A549 (cell line): ENCODE measurements at regions not wholly inside any gene's neighbourhood (a gene's known extent, or its start where the extent isn't known, plus 50 kb on each side); places are given as distances from the start of the nearest gene placed in this dataset.

Source experiments
- ATAC-seq, 2 experiments: fragments of 200-7000 bp in 1 of 2; fragments of >200 bp in 1 of 2; cut with Nextera tagmentation in 1 of 2; cut with Tn5 transposase in 1 of 2; 3 replicates each; pipeline versions ENCODE4 v1.8.0 to v1.9.1; 2018 to 2020; ENCODE audit warnings: mild to moderate bottlenecking in 1 of 2, moderate library complexity in 1 of 2
- CTCF ChIA-PET: fragments of 300-600 bp; sonication (Branson Sonifier 250); formaldehyde crosslinking; extraction: SDS; loops from one replicate; lab custom pipeline; 2021; ENCODE audit warnings: antibody characterized with exemption, inconsistent platforms; lab: Yijun Ruan, JAX
- POLR2A ChIA-PET: fragments of 350-600 bp; formaldehyde crosslinking; extraction: SDS; loops from one replicate; lab custom pipeline; 2021; ENCODE audit warnings: antibody characterized with exemption, inconsistent platforms; lab: Yijun Ruan, JAX
- DNase-seq, 2 experiments: peaks; one replicate each; pipeline versions ENCODE4 v3.0.0 to v3.0.0-alpha.2; 2011 to 2016; ENCODE audit warnings: low read depth in 1 of 2, low spot score in 1 of 2
- FAIRE-seq: peaks from 2 replicates; lab custom pipeline; 2011; peaks lifted over from hg19 to GRCh38; lab: Jason Lieb, UNC
- H3K27ac ChIP-seq, 2 experiments: fragments of >200 bp; sonication (Bioruptor Twin); formaldehyde crosslinking; 3 replicates each; pipeline ENCODE4 v1.5.1; 2016 to 2017
- H3K4me1 ChIP-seq: fragments of >200 bp; sonication (Bioruptor Twin); formaldehyde crosslinking; 3 replicates; pipeline ENCODE4 v1.6.1; 2016
- H3K4me2 ChIP-seq: fragments of >200 bp; sonication (Bioruptor Twin); formaldehyde crosslinking; 3 replicates; pipeline ENCODE4 v1.6.1; 2016
- H3K4me3 ChIP-seq: fragments of >200 bp; sonication (Bioruptor Twin); formaldehyde crosslinking; 3 replicates; pipeline ENCODE4 v1.5.1; 2016
- H3K9me3 ChIP-seq: fragments of >200 bp; sonication (Bioruptor Twin); formaldehyde crosslinking; 3 replicates; pipeline ENCODE4 v1.6.1; 2016
- BHLHE40 ChIP-seq: IDR thresholded peaks from 2 replicates; pipeline ENCODE4 v1.6.1; 2012; ENCODE audit warnings: low read depth, low read length, inconsistent platforms
- CBX2 ChIP-seq: fragments of 200-600 bp; sonication (generic); IDR thresholded peaks from 2 replicates; pipeline ENCODE4 v1.6.1; 2016; ENCODE audit warnings: low read depth, mild to moderate bottlenecking, borderline replicate concordance
- CHD4 ChIP-seq: fragments of 200-600 bp; sonication (generic); IDR thresholded peaks from 2 replicates; pipeline ENCODE4 v1.6.1; 2016; ENCODE audit warnings: antibody characterized with exemption, mild to moderate bottlenecking, borderline replicate concordance
- ESRRA ChIP-seq: fragments of 150-350 bp; IDR thresholded peaks from 2 replicates; pipeline ENCODE4 v1.6.1; 2014; ENCODE audit warnings: mild to moderate bottlenecking, low read length, borderline replicate concordance
- FOSB ChIP-seq: fragments of 250-450 bp; sonication (Bioruptor Pico); IDR thresholded peaks from 2 replicates; pipeline ENCODE4 v1.5.0; 2020; ENCODE audit warnings: mild to moderate bottlenecking, moderate library complexity
- FOSL2 ChIP-seq, 2 experiments: fragments of 450-650 bp in 1 of 2; fragments of >200 bp in 1 of 2; sonication (Bioruptor Twin) in 1 of 2; formaldehyde crosslinking; IDR thresholded peaks; 2 replicates each; pipeline versions ENCODE4 v1.5.0 to v1.6.1; 2016 to 2020; ENCODE audit warnings: mild to moderate bottlenecking in 1 of 2, moderate library complexity in 1 of 2
- HDAC2 ChIP-seq: fragments of 200-600 bp; sonication (generic); IDR thresholded peaks from 2 replicates; pipeline ENCODE4 v1.6.1; 2016
- JUNB ChIP-seq: fragments of >200 bp; sonication (Bioruptor Twin); formaldehyde crosslinking; IDR thresholded peaks from 2 replicates; pipeline ENCODE4 v1.6.1; 2016
- KDM1A ChIP-seq: fragments of 200-600 bp; sonication (generic); IDR thresholded peaks from 2 replicates; pipeline ENCODE4 v1.6.1; 2016; ENCODE audit warnings: low read depth, mild to moderate bottlenecking
- MYC ChIP-seq: IDR thresholded peaks from 2 replicates; pipeline ENCODE4 v1.6.1; 2012; ENCODE audit warnings: mild to moderate bottlenecking, inconsistent platforms, low read length, improper control_type of control experiment, borderline replicate concordance
- NFE2L2 ChIP-seq: fragments of 150-350 bp; conservative IDR thresholded peaks from 2 replicates; pipeline ENCODE4 v1.6.1; 2014; ENCODE audit warnings: low read length
- NPAS2 ChIP-seq: fragments of 250-450 bp; sonication (Bioruptor Pico); IDR thresholded peaks from 2 replicates; pipeline ENCODE4 v1.8.0; 2022; ENCODE audit warnings: mild to moderate bottlenecking, moderate library complexity, borderline replicate concordance
- NR3C1 ChIP-seq: fragments of >200 bp; sonication (Bioruptor Twin); formaldehyde crosslinking; IDR thresholded peaks from 3 replicates; pipeline ENCODE4 v1.6.1; 2017
- PHF8 ChIP-seq: fragments of 200-600 bp; sonication (generic); IDR thresholded peaks from 2 replicates; pipeline ENCODE4 v1.6.1; 2016; ENCODE audit warnings: low read depth, mild to moderate bottlenecking, antibody characterized with exemption, moderate library complexity, borderline replicate concordance
- POLR2A ChIP-seq: IDR thresholded peaks from 2 replicates; pipeline ENCODE4 v1.6.1; 2012; ENCODE audit warnings: mild to moderate bottlenecking, low read length
- RAD21 ChIP-seq, 2 experiments: fragments of >200 bp in 1 of 2; sonication (Bioruptor Twin) in 1 of 2; formaldehyde crosslinking in 1 of 2; IDR thresholded peaks in 1 of 2; conservative IDR thresholded peaks in 1 of 2; 2 replicates in 1 of 2; 3 replicates in 1 of 2; pipeline ENCODE4 v1.6.1; 2012 to 2018; ENCODE audit warnings: inconsistent platforms in 1 of 2
- RARB ChIP-seq: fragments of 250-450 bp; sonication (Bioruptor Pico); IDR thresholded peaks from 2 replicates; pipeline ENCODE4 v1.8.0; 2021; ENCODE audit warnings: mild to moderate bottlenecking, moderate library complexity
- RCOR1 ChIP-seq: fragments of 150-350 bp; IDR thresholded peaks from 2 replicates; pipeline ENCODE4 v1.6.1; 2014; ENCODE audit warnings: antibody characterized with exemption, low read length, low read depth
- RNF2 ChIP-seq: fragments of 200-600 bp; sonication (generic); IDR thresholded peaks from 2 replicates; pipeline ENCODE4 v1.6.1; 2016; ENCODE audit warnings: low read depth, mild to moderate bottlenecking, antibody characterized with exemption, moderate library complexity, borderline replicate concordance
- SMC3 ChIP-seq: fragments of >200 bp; sonication (Bioruptor Twin); formaldehyde crosslinking; IDR thresholded peaks from 3 replicates; pipeline ENCODE4 v1.6.1; 2018; ENCODE audit warnings: inconsistent platforms
- SREBF2 ChIP-seq: fragments of 450-650 bp; IDR thresholded peaks from 2 replicates; pipeline ENCODE4 v1.6.1; 2014; ENCODE audit warnings: mild to moderate bottlenecking, moderate library complexity
- TP53 ChIP-seq: fragments of 250-450 bp; sonication (Bioruptor Pico); IDR thresholded peaks from 2 replicates; pipeline ENCODE4 v1.5.0; 2021; ENCODE audit warnings: mild to moderate bottlenecking, moderate library complexity
- ZNF302 ChIP-seq: fragments of 250-450 bp; sonication (Bioruptor Pico); IDR thresholded peaks from 2 replicates; pipeline ENCODE4 v1.9.0; 2021; ENCODE audit warnings: inconsistent platforms, mild to moderate bottlenecking, moderate library complexity
- WGBS: methylation state at CpG from one replicate; pipeline ENCODE4 v1.1.6; 2017; ENCODE audit errors: missing lambda C conversion rate; 5-methylcytosine and 5-hydroxymethylcytosine counted together
- TF ChIP-seq, protein P1 (sequence below): fragments of 250-450 bp; sonication (Bioruptor Pico); IDR thresholded peaks from 2 replicates; pipeline ENCODE4 v1.5.0; 2020; ENCODE audit warnings: low read depth, mild to moderate bottlenecking, moderate library complexity

DNA sequence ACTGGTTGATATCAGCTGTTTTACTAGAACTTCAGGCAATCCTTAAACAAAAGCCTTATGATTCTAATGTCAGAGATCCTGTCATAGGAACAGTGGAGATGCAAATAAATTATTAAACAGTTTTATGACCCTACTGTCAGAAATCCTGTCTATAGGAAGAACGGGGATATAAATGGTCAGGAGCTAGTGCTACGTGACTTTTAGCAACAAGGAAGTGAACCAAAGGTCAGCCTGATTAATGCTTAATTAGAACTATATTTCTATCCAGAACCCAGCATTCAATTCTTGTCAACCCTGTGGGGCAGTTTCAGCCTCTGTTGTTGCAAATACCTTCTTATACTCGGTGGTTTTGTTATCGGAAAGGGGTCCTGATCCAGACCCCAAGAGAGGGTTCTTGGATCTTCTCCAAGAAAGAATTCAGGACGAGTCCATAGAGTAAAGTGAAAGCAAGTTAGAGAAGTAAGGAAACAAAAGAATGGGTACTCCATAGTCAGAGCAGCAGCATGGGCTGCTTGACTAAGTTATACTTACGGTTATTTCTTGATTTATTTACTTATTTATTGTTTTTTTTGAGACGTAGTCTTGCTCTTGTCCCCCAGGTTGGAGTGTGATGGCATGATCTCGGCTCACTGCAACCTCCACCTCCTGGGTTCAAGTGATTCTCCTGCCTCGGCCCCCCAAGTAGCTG is 59.9 kb upstream of the RNU6-1 start:
- no peak for TF ChIP-seq NPAS2
- TF ChIP-seq JUNB: no peak
- no peak for TF ChIP-seq NR3C1
- TF ChIP-seq, protein P1, sequence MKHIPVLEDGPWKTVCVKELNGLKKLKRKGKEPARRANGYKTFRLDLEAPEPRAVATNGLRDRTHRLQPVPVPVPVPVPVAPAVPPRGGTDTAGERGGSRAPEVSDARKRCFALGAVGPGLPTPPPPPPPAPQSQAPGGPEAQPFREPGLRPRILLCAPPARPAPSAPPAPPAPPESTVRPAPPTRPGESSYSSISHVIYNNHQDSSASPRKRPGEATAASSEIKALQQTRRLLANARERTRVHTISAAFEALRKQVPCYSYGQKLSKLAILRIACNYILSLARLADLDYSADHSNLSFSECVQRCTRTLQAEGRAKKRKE (CRISPR knock-in tag): no peak
- no peak for TF ChIP-seq TP53 (CRISPR knock-in tag)
- no peak for TF ChIP-seq CBX2
- TF ChIP-seq FOSB (CRISPR knock-in tag): no peak
- no peak for TF ChIP-seq ESRRA
- no peak for TF ChIP-seq NFE2L2
- no peak for TF ChIP-seq MYC
- no peak for TF ChIP-seq RCOR1
- no peak for TF ChIP-seq RNF2
- no peak for TF ChIP-seq RARB (CRISPR knock-in tag)
- TF ChIP-seq PHF8: no peak
- no peak for TF ChIP-seq SREBF2
- no peak for TF ChIP-seq SMC3
- no peak for TF ChIP-seq ZNF302 (CRISPR knock-in tag)
- TF ChIP-seq BHLHE40: no peak
- TF ChIP-seq, all 56 proteins: peak for 0
- POLR2A ChIA-PET: no interaction called here

DNA sequence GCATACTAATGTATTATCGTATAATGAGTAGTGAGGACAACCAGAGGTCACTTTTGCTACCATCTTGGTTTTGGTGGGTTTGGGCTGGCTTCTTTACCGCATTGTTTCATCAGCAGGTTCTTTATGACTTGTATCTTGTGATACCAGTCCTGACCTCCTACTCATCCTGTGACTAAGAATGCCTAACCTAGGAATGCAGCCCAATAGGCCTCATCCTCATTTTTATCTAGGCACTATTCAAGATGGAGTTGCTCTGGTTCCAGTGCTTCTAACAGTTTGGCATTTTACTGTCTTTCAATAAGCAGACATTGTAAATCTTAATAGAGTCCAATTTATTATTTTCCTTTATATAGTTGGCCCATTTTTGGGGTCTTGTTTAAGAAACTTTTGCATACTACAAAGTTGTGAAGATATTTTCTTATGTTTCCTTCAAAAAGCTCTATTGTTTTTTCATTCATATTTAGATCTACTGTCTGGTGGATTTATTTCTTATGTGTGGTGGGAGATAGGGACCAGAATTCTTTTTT is 60.8 kb upstream of the RNU6-1 start:
- ATAC-seq (no peak), DNase-seq (no peak), FAIRE-seq (no peak)
- H3K27ac ChIP-seq: no peak overlapping the region
- H3K4me3 ChIP-seq: no peak overlapping the region
- peaks cover 7% of the 10 kb centered on the region; the same call in 1 of the 3 replicates for H3K9me3 ChIP-seq
- 95% methylated on average over 2 of the region's 2 CpGs for WGBS
- CTCF ChIA-PET: interaction anchor here (1.0 to 1.5 kb wide), 2 partner anchors 25 to 38 kb away, joined by 3 to 5 read pairs; no protein-coding TSS in a partner anchor
- no peak overlapping the region for H3K4me2 ChIP-seq
- POLR2A ChIA-PET: interaction anchor here (0.6 kb wide), 1 partner anchor 42 kb away, joined by 7 read pairs; no protein-coding TSS in a partner anchor
- TF ChIP-seq FOSL2 (IDR thresholded peaks at IDR 0.05) (no peak), FOSL2 (CRISPR knock-in tag; IDR thresholded peaks at IDR 0.05) (no peak), HDAC2 (no peak), TP53 (CRISPR knock-in tag) (no peak), CHD4 (no peak), RAD21 (conservative IDR thresholded peaks at IDR 0.05 in 1 of 2, IDR thresholded peaks at IDR 0.05 in 1 of 2) (no peak), KDM1A (no peak), JUNB (no peak), POLR2A (no peak)
- TF ChIP-seq, protein P1 (CRISPR knock-in tag): no peak
- H3K4me1 ChIP-seq: peaks cover 17% of the 10 kb centered on the region

More for the DNA sequence above, 59.9 kb upstream of the RNU6-1 start:
- peak overlapping the region; percentile 8 to 25; a peak in 1 of 6 replicates for H3K27ac ChIP-seq
- peak overlapping the region; percentile 33; the same call in 2 of the 3 replicates for H3K4me2 ChIP-seq
- ATAC-seq (no peak; a peak in 1 of 6 replicates), DNase-seq (no peak), FAIRE-seq (no peak)
- peaks cover 17% of the 10 kb centered on the region for H3K4me1 ChIP-seq
- WGBS: 69% methylated on average over 9 of the region's 9 CpGs
- H3K9me3 ChIP-seq: peaks cover 13% of the 10 kb centered on the region; the same call in 1 of the 3 replicates
- CTCF ChIA-PET: no interaction called here
- H3K4me3 ChIP-seq: no peak overlapping the region
